HCT116 (cell line): ENCODE measurements at regions not wholly inside any gene's neighbourhood (a gene's known extent, or its start where the extent isn't known, plus 50 kb on each side); places are given as distances from the start of the nearest gene placed in this dataset.

ENCODE experiments used
- ATAC-seq: fragments of 200-7000 bp; cut with Tn5 transposase; 2 replicates; pipeline ENCODE4 v1.9.1; 2020; ENCODE audit warnings: mild to moderate bottlenecking, moderate library complexity
- BruUV-seq: library from RNA; stranded (reverse); fragments of 400-500 nt; replicated peaks from 2 replicates; lab custom pipeline; 2021; lab: Mats Ljungman, UMichigan
- CTCF ChIA-PET: fragments of 300-600 bp; sonication (Branson Sonifier 250); formaldehyde crosslinking; loops from one replicate; lab custom pipeline; 2021; ENCODE audit warnings: antibody characterized with exemption; lab: Charles Lee
- POLR2A ChIA-PET: fragments of 300-600, 350-600 bp; sonication (Branson Sonifier 250); formaldehyde crosslinking; loops from one replicate; lab custom pipeline; 2021; ENCODE audit warnings: antibody characterized with exemption; lab: Charles Lee
- RAD21 ChIA-PET, 2 experiments: fragments of 300-600 bp; sonication (Branson Sonifier 250); formaldehyde crosslinking; loops; one replicate each; lab custom pipeline; 2023; ENCODE audit warnings: low total read pairs in 2 of 2; ENCODE audit not compliant: uncharacterized antibody in 2 of 2, unreplicated experiment in 2 of 2, low non-redundant PET in 1 of 2; lab: Charles Lee
- DNase-seq: peaks from one replicate; pipeline ENCODE4 v3.0.0-alpha.2; 2010; ENCODE audit warnings: low read depth, low spot score
- H2AFZ ChIP-seq: fragments of 200-600 bp; shearing (Covaris generic), sonication (generic); 2 replicates; pipeline ENCODE4 v1.6.1; 2017; ENCODE audit warnings: low read depth, mixed run types, mixed read lengths, antibody characterized with exemption, low read length; ENCODE audit not compliant: poor library complexity, severe bottlenecking
- H3K27ac ChIP-seq: 2 replicates; pipeline ENCODE4 v1.5.1; 2012; ENCODE audit warnings: low read depth, low read length
- H3K27me3 ChIP-seq: fragments of 200-600 bp; sonication (generic); 2 replicates; pipeline ENCODE4 v1.6.1; 2016; ENCODE audit warnings: mixed run types, low read length, mixed read lengths; ENCODE audit not compliant: insufficient read depth
- H3K36me3 ChIP-seq, 2 experiments: fragments of 200-500 bp in 1 of 2; fragments of 200-600 bp in 1 of 2; sonication (Bioruptor generic) in 1 of 2; sonication (generic) in 1 of 2; 2 replicates each; pipeline versions ENCODE4 v1.5.1 to v1.6.1; 2014 to 2016; ENCODE audit warnings: low read length in 2 of 2, inconsistent platforms in 1 of 2, mixed read lengths in 1 of 2, mixed run types in 1 of 2; ENCODE audit not compliant: insufficient read depth in 2 of 2, control insufficient read depth in 1 of 2
- H3K4me1 ChIP-seq, 2 experiments: fragments of 200-600 bp in 1 of 2; sonication (generic) in 1 of 2; 2 replicates each; pipeline versions ENCODE4 v1.5.1 to v1.6.1; 2012 to 2017; ENCODE audit warnings: low read length in 2 of 2, inconsistent platforms in 1 of 2, mild to moderate bottlenecking in 1 of 2, mixed read lengths in 1 of 2, mixed run types in 1 of 2, moderate library complexity in 1 of 2; ENCODE audit not compliant: insufficient read depth in 2 of 2, control insufficient read depth in 1 of 2
- H3K4me2 ChIP-seq: fragments of 200-600 bp; sonication (generic); 2 replicates; pipeline ENCODE4 v1.6.1; 2017; ENCODE audit warnings: mixed run types, low read length, mixed read lengths
- H3K4me3 ChIP-seq, 2 experiments: fragments of 200-600 bp in 1 of 2; sonication (generic) in 1 of 2; replicated peaks in 1 of 2; 2 replicates each; pipeline ENCODE4 v1.5.1; 2011 to 2016; ENCODE audit warnings: low read length in 2 of 2, control low read depth in 1 of 2, low read depth in 1 of 2, mild to moderate bottlenecking in 1 of 2, mixed read lengths in 1 of 2, mixed run types in 1 of 2
- H3K79me2 ChIP-seq: fragments of 200-600 bp; sonication (generic); 2 replicates; pipeline ENCODE4 v1.6.1; 2017; ENCODE audit warnings: mild to moderate bottlenecking, mixed run types, low read length, moderate library complexity, mixed read lengths; ENCODE audit not compliant: insufficient read depth
- H3K9ac ChIP-seq: fragments of 200-600 bp; sonication (generic); 2 replicates; pipeline ENCODE4 v1.6.1; 2016; ENCODE audit warnings: low read length, mixed read lengths
- H3K9me2 ChIP-seq: fragments of 200-600 bp; sonication (generic), shearing (Covaris generic); 2 replicates; pipeline ENCODE4 v1.6.1; 2017; ENCODE audit warnings: mixed run types, mild to moderate bottlenecking, moderate library complexity; ENCODE audit not compliant: insufficient read depth
- H3K9me3 ChIP-seq, 2 experiments: fragments of 200-500 bp in 1 of 2; fragments of 200-600 bp in 1 of 2; sonication (Bioruptor generic) in 1 of 2; sonication (generic) in 1 of 2; 2 replicates each; pipeline ENCODE4 v1.6.1; 2014 to 2017; ENCODE audit warnings: low read length in 2 of 2, mixed read lengths in 2 of 2, inconsistent platforms in 1 of 2, low read depth in 1 of 2, mild to moderate bottlenecking in 1 of 2, mixed run types in 1 of 2, moderate library complexity in 1 of 2; ENCODE audit not compliant: control insufficient read depth in 1 of 2, insufficient read depth in 1 of 2
- H4K20me1 ChIP-seq: fragments of 200-600 bp; sonication (generic), shearing (Covaris generic); 2 replicates; pipeline ENCODE4 v1.6.1; 2017; ENCODE audit warnings: mixed run types, mild to moderate bottlenecking, moderate library complexity; ENCODE audit not compliant: insufficient read depth
- CBX3 ChIP-seq: IDR thresholded peaks from 2 replicates; pipeline ENCODE4 v1.6.1; 2012; ENCODE audit warnings: low read depth
- CEBPB ChIP-seq: IDR thresholded peaks from 2 replicates; pipeline ENCODE4 v1.6.1; 2012; ENCODE audit warnings: low read depth
- EGR1 ChIP-seq: IDR thresholded peaks from 2 replicates; pipeline ENCODE4 v1.6.1; 2012; ENCODE audit warnings: low read depth
- ELF1 ChIP-seq: IDR thresholded peaks from 2 replicates; pipeline ENCODE4 v1.6.1; 2012; ENCODE audit warnings: low read depth, borderline replicate concordance
- EZH2 ChIP-seq: fragments of 200-600 bp; sonication (generic); IDR thresholded peaks from 2 replicates; pipeline ENCODE4 v1.6.1; 2017; ENCODE audit warnings: antibody characterized with exemption, mixed run types
- EZH2phosphoT487 ChIP-seq: fragments of 200-600 bp; IDR thresholded peaks from 2 replicates; pipeline ENCODE4 v1.6.1; 2018; ENCODE audit warnings: antibody characterized with exemption, borderline replicate concordance
- FOSL1 ChIP-seq: IDR thresholded peaks from 2 replicates; pipeline ENCODE4 v1.6.1; 2012; ENCODE audit warnings: low read depth
- POLR2A ChIP-seq: IDR thresholded peaks from 2 replicates; pipeline ENCODE4 v1.7.0; 2011; ENCODE audit warnings: borderline replicate concordance; ENCODE audit not compliant: insufficient read depth, insufficient read length; ENCODE audit errors: extremely low read depth
- POLR2AphosphoS5 ChIP-seq: IDR thresholded peaks from 2 replicates; pipeline ENCODE4 v1.6.1; 2011; ENCODE audit warnings: mild to moderate bottlenecking, low read depth, low read length, moderate library complexity
- RAD21 ChIP-seq: IDR thresholded peaks from 2 replicates; pipeline ENCODE4 v1.6.1; 2012; ENCODE audit warnings: low read depth, mild to moderate bottlenecking
- SIN3A ChIP-seq: IDR thresholded peaks from 2 replicates; pipeline ENCODE4 v1.6.1; 2012; ENCODE audit warnings: low read depth
- SRF ChIP-seq: IDR thresholded peaks from 2 replicates; pipeline ENCODE4 v1.6.1; 2012; ENCODE audit warnings: low read depth
- TCF7L2 ChIP-seq: IDR thresholded peaks from 2 replicates; pipeline ENCODE4 v1.7.0; 2011; ENCODE audit warnings: borderline replicate concordance, inconsistent platforms; ENCODE audit not compliant: insufficient read depth, insufficient read length; ENCODE audit errors: extremely low read depth
- YY1 ChIP-seq: IDR thresholded peaks from 2 replicates; pipeline ENCODE4 v1.6.1; 2011; ENCODE audit warnings: low read length, low read depth, moderate library complexity, mild to moderate bottlenecking; ENCODE audit not compliant: insufficient replicate concordance; ENCODE audit errors: extremely low read depth
- ZFX ChIP-seq: fragments of 450-650 bp; IDR thresholded peaks from 2 replicates; pipeline ENCODE4 v1.6.1; 2017
- ZNF274 ChIP-seq: fragments of 200-500 bp; sonication (Bioruptor generic); IDR thresholded peaks from 2 replicates; pipeline ENCODE4 v1.6.1; 2014; ENCODE audit warnings: mild to moderate bottlenecking, low read depth, low read length, inconsistent platforms
- intact Hi-C: fragments of 100-400 bp; cut with micrococcal nuclease; formaldehyde crosslinking; loops from 2 replicates; pipeline ENCODE4 v1.10.0; 2022
- TF ChIP-seq, protein P1 (sequence below): IDR thresholded peaks from 2 replicates; pipeline ENCODE4 v1.6.1; 2011; ENCODE audit warnings: mild to moderate bottlenecking, low read length, moderate library complexity; ENCODE audit not compliant: insufficient replicate concordance; ENCODE audit errors: extremely low read depth
- TF ChIP-seq, protein P2 (sequence below), 3 experiments: fragments of 200-600 bp in 1 of 3; sonication (generic) in 1 of 3; IDR thresholded peaks in 2 of 3; conservative IDR thresholded peaks in 1 of 3; 2 replicates each; pipeline ENCODE4 v1.5.1; 2012 to 2017; ENCODE audit warnings: low read depth in 2 of 3, low read length in 2 of 3, antibody characterized with exemption in 1 of 3, borderline replicate concordance in 1 of 3, control low read depth in 1 of 3, mild to moderate bottlenecking in 1 of 3, mixed read lengths in 1 of 3, mixed run types in 1 of 3, moderate library complexity in 1 of 3; ENCODE audit not compliant: insufficient read depth in 1 of 3
- TF ChIP-seq, protein P3 (sequence below): IDR thresholded peaks from 2 replicates; pipeline ENCODE4 v1.6.1; 2012; ENCODE audit warnings: low read depth

DNA sequence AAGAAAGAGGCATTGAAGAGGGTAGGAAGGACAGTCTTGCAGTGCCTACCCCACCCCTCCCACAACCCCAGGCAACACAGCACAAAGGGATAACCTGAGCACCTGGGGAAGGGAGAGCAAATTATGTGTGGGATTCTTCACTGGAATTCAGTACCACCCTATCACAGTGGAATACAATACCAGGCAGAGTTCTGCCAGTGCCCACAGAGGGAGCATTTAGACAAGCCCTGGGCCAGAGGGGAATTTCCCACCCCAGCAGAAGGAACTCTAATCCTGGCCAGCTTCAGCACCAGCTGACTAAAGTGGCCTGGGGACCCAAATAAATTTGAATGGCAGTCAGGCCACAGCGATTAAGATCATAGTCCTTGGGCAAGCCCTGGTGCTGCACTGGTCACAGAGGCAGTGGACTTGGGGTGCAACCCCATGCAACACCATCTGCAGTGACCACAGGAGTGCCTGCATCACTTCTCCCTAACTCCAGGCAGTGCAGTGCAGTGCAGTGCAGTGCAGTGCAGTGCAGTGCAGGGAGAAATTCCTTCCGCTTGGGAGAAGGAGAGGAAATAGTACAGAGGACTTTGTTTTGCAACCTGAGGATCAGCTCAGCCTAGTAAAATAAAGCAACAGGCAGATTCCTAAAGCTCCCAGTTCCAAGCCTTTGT, 147.8 kb upstream of the SRD5A2 start:
- Histone ChIP-seq H3K27ac (no peak overlapping the region), H2AFZ (no peak overlapping the region), H3K4me2 (no peak overlapping the region), H3K27me3 (no peaks in the 10 kb centered on the region), H3K9me3 (no peaks in the 10 kb centered on the region), H3K36me3 (no peaks in the 10 kb centered on the region), H3K4me3 (no peak overlapping the region), H3K4me1 (no peaks in the 10 kb centered on the region; a peak in 1 of 4 replicates), H3K9me2 (no peaks in the 10 kb centered on the region), H4K20me1 (no peaks in the 10 kb centered on the region), H3K9ac (no peak overlapping the region), H3K79me2 (no peaks in the 10 kb centered on the region)
- ChIA-PET CTCF (no interaction called here), RAD21 (no interaction called here), POLR2A (no interaction called here)
- DNase-seq (no peak), ATAC-seq (no peak)
- intact Hi-C loops, result no loop called here
- TF ChIP-seq YY1 (no peak), POLR2AphosphoS5 (no peak), EZH2 (no peak), RAD21 (no peak), CEBPB (no peak), POLR2A (no peak), TCF7L2 (no peak), SRF (no peak), ELF1 (no peak), CBX3 (no peak), EGR1 (no peak), FOSL1 (no peak), ZNF274 (no peak), ZFX (no peak), EZH2phosphoT487 (no peak), SIN3A (no peak)
- TF ChIP-seq, protein P1, sequence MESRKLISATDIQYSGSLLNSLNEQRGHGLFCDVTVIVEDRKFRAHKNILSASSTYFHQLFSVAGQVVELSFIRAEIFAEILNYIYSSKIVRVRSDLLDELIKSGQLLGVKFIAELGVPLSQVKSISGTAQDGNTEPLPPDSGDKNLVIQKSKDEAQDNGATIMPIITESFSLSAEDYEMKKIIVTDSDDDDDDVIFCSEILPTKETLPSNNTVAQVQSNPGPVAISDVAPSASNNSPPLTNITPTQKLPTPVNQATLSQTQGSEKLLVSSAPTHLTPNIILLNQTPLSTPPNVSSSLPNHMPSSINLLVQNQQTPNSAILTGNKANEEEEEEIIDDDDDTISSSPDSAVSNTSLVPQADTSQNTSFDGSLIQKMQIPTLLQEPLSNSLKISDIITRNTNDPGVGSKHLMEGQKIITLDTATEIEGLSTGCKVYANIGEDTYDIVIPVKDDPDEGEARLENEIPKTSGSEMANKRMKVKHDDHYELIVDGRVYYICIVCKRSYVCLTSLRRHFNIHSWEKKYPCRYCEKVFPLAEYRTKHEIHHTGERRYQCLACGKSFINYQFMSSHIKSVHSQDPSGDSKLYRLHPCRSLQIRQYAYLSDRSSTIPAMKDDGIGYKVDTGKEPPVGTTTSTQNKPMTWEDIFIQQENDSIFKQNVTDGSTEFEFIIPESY, result no peak
- TF ChIP-seq, protein P2, sequence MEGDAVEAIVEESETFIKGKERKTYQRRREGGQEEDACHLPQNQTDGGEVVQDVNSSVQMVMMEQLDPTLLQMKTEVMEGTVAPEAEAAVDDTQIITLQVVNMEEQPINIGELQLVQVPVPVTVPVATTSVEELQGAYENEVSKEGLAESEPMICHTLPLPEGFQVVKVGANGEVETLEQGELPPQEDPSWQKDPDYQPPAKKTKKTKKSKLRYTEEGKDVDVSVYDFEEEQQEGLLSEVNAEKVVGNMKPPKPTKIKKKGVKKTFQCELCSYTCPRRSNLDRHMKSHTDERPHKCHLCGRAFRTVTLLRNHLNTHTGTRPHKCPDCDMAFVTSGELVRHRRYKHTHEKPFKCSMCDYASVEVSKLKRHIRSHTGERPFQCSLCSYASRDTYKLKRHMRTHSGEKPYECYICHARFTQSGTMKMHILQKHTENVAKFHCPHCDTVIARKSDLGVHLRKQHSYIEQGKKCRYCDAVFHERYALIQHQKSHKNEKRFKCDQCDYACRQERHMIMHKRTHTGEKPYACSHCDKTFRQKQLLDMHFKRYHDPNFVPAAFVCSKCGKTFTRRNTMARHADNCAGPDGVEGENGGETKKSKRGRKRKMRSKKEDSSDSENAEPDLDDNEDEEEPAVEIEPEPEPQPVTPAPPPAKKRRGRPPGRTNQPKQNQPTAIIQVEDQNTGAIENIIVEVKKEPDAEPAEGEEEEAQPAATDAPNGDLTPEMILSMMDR (IDR thresholded peaks at IDR 0.05 in 2 of 3, conservative IDR thresholded peaks at IDR 0.05 in 1 of 3; ENCODE audit: borderline replicate concordance in 1 of 3, insufficient read depth in 1 of 3, low read depth in 2 of 3, low read length in 2 of 3), result no peak
- TF ChIP-seq, protein P3, sequence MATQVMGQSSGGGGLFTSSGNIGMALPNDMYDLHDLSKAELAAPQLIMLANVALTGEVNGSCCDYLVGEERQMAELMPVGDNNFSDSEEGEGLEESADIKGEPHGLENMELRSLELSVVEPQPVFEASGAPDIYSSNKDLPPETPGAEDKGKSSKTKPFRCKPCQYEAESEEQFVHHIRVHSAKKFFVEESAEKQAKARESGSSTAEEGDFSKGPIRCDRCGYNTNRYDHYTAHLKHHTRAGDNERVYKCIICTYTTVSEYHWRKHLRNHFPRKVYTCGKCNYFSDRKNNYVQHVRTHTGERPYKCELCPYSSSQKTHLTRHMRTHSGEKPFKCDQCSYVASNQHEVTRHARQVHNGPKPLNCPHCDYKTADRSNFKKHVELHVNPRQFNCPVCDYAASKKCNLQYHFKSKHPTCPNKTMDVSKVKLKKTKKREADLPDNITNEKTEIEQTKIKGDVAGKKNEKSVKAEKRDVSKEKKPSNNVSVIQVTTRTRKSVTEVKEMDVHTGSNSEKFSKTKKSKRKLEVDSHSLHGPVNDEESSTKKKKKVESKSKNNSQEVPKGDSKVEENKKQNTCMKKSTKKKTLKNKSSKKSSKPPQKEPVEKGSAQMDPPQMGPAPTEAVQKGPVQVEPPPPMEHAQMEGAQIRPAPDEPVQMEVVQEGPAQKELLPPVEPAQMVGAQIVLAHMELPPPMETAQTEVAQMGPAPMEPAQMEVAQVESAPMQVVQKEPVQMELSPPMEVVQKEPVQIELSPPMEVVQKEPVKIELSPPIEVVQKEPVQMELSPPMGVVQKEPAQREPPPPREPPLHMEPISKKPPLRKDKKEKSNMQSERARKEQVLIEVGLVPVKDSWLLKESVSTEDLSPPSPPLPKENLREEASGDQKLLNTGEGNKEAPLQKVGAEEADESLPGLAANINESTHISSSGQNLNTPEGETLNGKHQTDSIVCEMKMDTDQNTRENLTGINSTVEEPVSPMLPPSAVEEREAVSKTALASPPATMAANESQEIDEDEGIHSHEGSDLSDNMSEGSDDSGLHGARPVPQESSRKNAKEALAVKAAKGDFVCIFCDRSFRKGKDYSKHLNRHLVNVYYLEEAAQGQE, result no peak
- BruUV-seq, result no TSS peak
